H1 (cell line): ENCODE measurements at regions not wholly inside any gene's neighbourhood (a gene's known extent, or its start where the extent isn't known, plus 50 kb on each side); places are given as distances from the start of the nearest gene placed in this dataset.

ENCODE experiments used
- CTCF ChIA-PET: fragments of 300-600 bp; sonication (Branson Sonifier 250); formaldehyde crosslinking; loops from one replicate; lab custom pipeline; 2021; ENCODE audit not compliant: partially characterized antibody; lab: Charles Lee
- POLR2A ChIA-PET: fragments of 300-600 bp; sonication (Branson Sonifier 250); formaldehyde crosslinking; loops from one replicate; lab custom pipeline; 2021; ENCODE audit warnings: inconsistent platforms; ENCODE audit not compliant: partially characterized antibody; lab: Charles Lee
- DNase-seq, 2 experiments: peaks; one replicate each; pipeline versions ENCODE4 v3.0.0 to v3.0.0-alpha.2; 2010 to 2022; ENCODE audit warnings: low spot score in 2 of 2, low read depth in 1 of 2, mixed read lengths in 1 of 2
- FAIRE-seq: peaks from 2 replicates; lab custom pipeline; 2011; peaks lifted over from hg19 to GRCh38; lab: Jason Lieb, UNC
- H2AFZ ChIP-seq: 2 replicates; pipeline ENCODE4 v1.8.1; 2012; ENCODE audit warnings: low read length, inconsistent platforms
- H2AK5ac ChIP-seq: 2 replicates; pipeline ENCODE4 v1.6.1; 2013; ENCODE audit warnings: low read depth, low read length
- H2BK120ac ChIP-seq: replicated peaks from 2 replicates; pipeline ENCODE3; 2013; ENCODE audit warnings: low read depth, low read length, inconsistent platforms
- H2BK12ac ChIP-seq: 2 replicates; pipeline ENCODE4 v1.6.1; 2013; ENCODE audit warnings: low read depth, low read length
- H2BK15ac ChIP-seq: 2 replicates; pipeline ENCODE4 v1.6.1; 2013; ENCODE audit warnings: low read length
- H2BK20ac ChIP-seq: 2 replicates; pipeline ENCODE4 v1.6.1; 2013; ENCODE audit warnings: low read length
- H2BK5ac ChIP-seq: 2 replicates; pipeline ENCODE4 v1.6.1; 2013; ENCODE audit warnings: low read depth, low read length
- H3K14ac ChIP-seq: 2 replicates; pipeline ENCODE4 v1.6.1; 2013; ENCODE audit warnings: inconsistent platforms; ENCODE audit not compliant: insufficient read length
- H3K18ac ChIP-seq: 2 replicates; pipeline ENCODE4 v1.6.1; 2013; ENCODE audit warnings: low read length; ENCODE audit errors: extremely low read depth
- H3K23ac ChIP-seq: 2 replicates; pipeline ENCODE4 v1.6.1; 2013; ENCODE audit warnings: inconsistent platforms; ENCODE audit not compliant: insufficient read length
- H3K23me2 ChIP-seq: 2 replicates; pipeline ENCODE4 v1.6.1; 2013; ENCODE audit warnings: low read depth, low read length
- H3K27ac ChIP-seq: 2 replicates; pipeline ENCODE4 v1.6.1; 2011; ENCODE audit warnings: low read depth, low read length, inconsistent platforms
- H3K27me3 ChIP-seq, 4 experiments: replicated peaks in 1 of 4; 1 replicate in 1 of 4; 2 replicates in 3 of 4; pipeline versions ENCODE4 v1.6.1 to v1.8.1; 2011 to 2013; ENCODE audit warnings: low read length in 3 of 4, mild to moderate bottlenecking in 3 of 4, inconsistent platforms in 2 of 4, mixed read lengths in 2 of 4, moderate library complexity in 1 of 4; ENCODE audit not compliant: control insufficient read depth in 3 of 4, insufficient read depth in 3 of 4; ENCODE audit errors: extremely low read depth in 1 of 4
- H3K36me3 ChIP-seq, 4 experiments: 2 replicates each; pipeline versions ENCODE4 v1.6.1 to v1.8.1; 2011 to 2013; ENCODE audit warnings: mild to moderate bottlenecking in 4 of 4, low read length in 3 of 4, moderate library complexity in 2 of 4, control low read depth in 1 of 4, inconsistent platforms in 1 of 4; ENCODE audit not compliant: insufficient read depth in 4 of 4, control insufficient read depth in 2 of 4
- H3K4ac ChIP-seq: replicated peaks from 2 replicates; pipeline ENCODE3; 2013; ENCODE audit warnings: low read length, low read depth, mixed read lengths, inconsistent platforms; ENCODE audit not compliant: insufficient read length
- H3K4me1 ChIP-seq, 4 experiments: replicated peaks in 1 of 4; 1 replicate in 1 of 4; 2 replicates in 3 of 4; pipeline versions ENCODE4 v1.6.1 to v1.8.1; 2011 to 2013; ENCODE audit warnings: low read length in 3 of 4, inconsistent platforms in 2 of 4, mixed read lengths in 1 of 4; ENCODE audit not compliant: insufficient read depth in 4 of 4, control insufficient read depth in 3 of 4
- H3K4me2 ChIP-seq, 2 experiments: 2 replicates each; pipeline versions ENCODE4 v1.6.1 to v1.8.1; 2011 to 2013; ENCODE audit warnings: low read depth in 2 of 2, low read length in 2 of 2, control low read depth in 1 of 2, inconsistent platforms in 1 of 2, mild to moderate bottlenecking in 1 of 2; ENCODE audit not compliant: insufficient read depth in 1 of 2
- H3K4me3 ChIP-seq, 4 experiments: fragments of 200-600, 300-600 bp in 1 of 4; sonication (generic), shearing (Covaris generic), sonication (Bioruptor Twin) in 1 of 4; 2 replicates each; pipeline versions ENCODE4 v1.5.1 to v1.8.1; 2011 to 2016; ENCODE audit warnings: low read length in 4 of 4, low read depth in 3 of 4, control low read depth in 2 of 4, inconsistent platforms in 2 of 4, mild to moderate bottlenecking in 2 of 4, mixed read lengths in 1 of 4, moderate library complexity in 1 of 4; ENCODE audit not compliant: insufficient read depth in 2 of 4; ENCODE audit errors: extremely low read depth in 1 of 4
- H3K56ac ChIP-seq: replicated peaks from 2 replicates; pipeline ENCODE3; 2013; ENCODE audit warnings: low read depth, mild to moderate bottlenecking, mixed read lengths, low read length, inconsistent platforms; ENCODE audit not compliant: insufficient read length
- H3K79me1 ChIP-seq: 2 replicates; pipeline ENCODE4 v1.6.1; 2013; ENCODE audit warnings: low read depth, low read length, control low read depth
- H3K79me2 ChIP-seq, 2 experiments: 2 replicates each; pipeline versions ENCODE4 v1.6.1 to v1.8.1; 2012 to 2013; ENCODE audit warnings: low read length in 2 of 2, mild to moderate bottlenecking in 2 of 2, inconsistent platforms in 1 of 2; ENCODE audit not compliant: insufficient read depth in 2 of 2, control insufficient read depth in 1 of 2
- H3K9ac ChIP-seq, 4 experiments: replicated peaks in 1 of 4; 1 replicate in 1 of 4; 2 replicates in 3 of 4; pipeline versions ENCODE4 v1.6.1 to v1.8.1; 2011 to 2013; ENCODE audit warnings: low read depth in 3 of 4, low read length in 3 of 4, control low read depth in 2 of 4, mild to moderate bottlenecking in 2 of 4, moderate library complexity in 2 of 4, inconsistent platforms in 1 of 4; ENCODE audit errors: extremely low read depth in 1 of 4
- H3K9me3 ChIP-seq, 2 experiments: 2 replicates each; pipeline versions ENCODE4 v1.6.1 to v1.8.1; 2012 to 2013; ENCODE audit warnings: mild to moderate bottlenecking in 2 of 2, moderate library complexity in 2 of 2, control low read depth in 1 of 2, inconsistent platforms in 1 of 2, low read depth in 1 of 2, low read length in 1 of 2, mixed read lengths in 1 of 2; ENCODE audit not compliant: insufficient read depth in 2 of 2
- H4K20me1 ChIP-seq, 2 experiments: replicated peaks in 1 of 2; 2 replicates each; pipeline versions ENCODE3 to v1.8.1; 2011 to 2013; ENCODE audit warnings: inconsistent platforms in 2 of 2, low read length in 2 of 2, mild to moderate bottlenecking in 1 of 2; ENCODE audit not compliant: insufficient read depth in 2 of 2, control insufficient read depth in 1 of 2
- H4K5ac ChIP-seq: 2 replicates; pipeline ENCODE4 v1.6.1; 2013; ENCODE audit warnings: low read length, low read depth, mixed read lengths, inconsistent platforms; ENCODE audit not compliant: insufficient read length
- H4K8ac ChIP-seq: 2 replicates; pipeline ENCODE4 v1.8.0; 2013; ENCODE audit warnings: mild to moderate bottlenecking, moderate library complexity, low read length, inconsistent platforms; ENCODE audit not compliant: insufficient read depth; ENCODE audit errors: extremely low read depth
- H4K91ac ChIP-seq: replicated peaks from 2 replicates; pipeline ENCODE3; 2013; ENCODE audit warnings: low read length, mixed read lengths, inconsistent platforms; ENCODE audit not compliant: insufficient read length
- SIX5 ChIP-seq: IDR thresholded peaks from 2 replicates; pipeline ENCODE4 v1.6.1; 2011; ENCODE audit warnings: mild to moderate bottlenecking, low read depth, low read length
- WGBS, 2 experiments: shearing (Covaris generic) in 1 of 2; methylation state at CpG; one replicate each; pipeline versions ENCODE4 v1.1.6 to v1.1.7; 2013 to 2015; ENCODE audit warnings: low lambda C conversion rate in 2 of 2, mixed read lengths in 2 of 2, inconsistent platforms in 1 of 2, low coverage in 1 of 2, missing lambda C conversion rate in 1 of 2; ENCODE audit not compliant: insufficient replicate concordance in 2 of 2, insufficient coverage in 1 of 2, insufficient read length in 1 of 2; ENCODE audit errors: extremely low coverage in 1 of 2, missing lambda C conversion rate in 1 of 2; 5-methylcytosine and 5-hydroxymethylcytosine counted together

GRCh38 chr1:227399152-227399730 lies 80.9 kb upstream of the CDC42BPA start:
- H3K4me2 ChIP-seq, result no peak overlapping the region
- no peaks in the 10 kb centered on the region for H3K79me1 ChIP-seq
- H3K14ac ChIP-seq, result no peak overlapping the region
- no peak overlapping the region for H2BK5ac ChIP-seq
- no peak for DNase-seq
- WGBS, 2 experiments, result 86% methylated on average over 4 of the region's 4 CpGs; no CpG with 5 or more reads in 1 of the 2 experiments
- H3K9ac ChIP-seq, result no peak overlapping the region
- H2BK15ac ChIP-seq, result no peak overlapping the region
- H3K36me3 ChIP-seq, result no peaks in the 10 kb centered on the region
- H4K5ac ChIP-seq, result no peak overlapping the region
- H3K23ac ChIP-seq, result no peak overlapping the region
- no peak overlapping the region for H3K18ac ChIP-seq
- H3K4ac ChIP-seq, result no peak overlapping the region
- H3K27me3 ChIP-seq, result no peaks in the 10 kb centered on the region
- H2BK120ac ChIP-seq, result no peak overlapping the region
- H4K20me1 ChIP-seq, result no peaks in the 10 kb centered on the region
- TF ChIP-seq SIX5, result no peak
- H3K27ac ChIP-seq, result no peak overlapping the region
- POLR2A ChIA-PET, result no interaction called here
- no peak for FAIRE-seq
- no peaks in the 10 kb centered on the region for H3K23me2 ChIP-seq
- H2AK5ac ChIP-seq, result no peak overlapping the region
- H4K91ac ChIP-seq, result no peak overlapping the region
- no peaks in the 10 kb centered on the region for H3K4me1 ChIP-seq
- H2BK12ac ChIP-seq, result no peak overlapping the region
- H3K4me3 ChIP-seq, result no peak overlapping the region
- H4K8ac ChIP-seq, result no peak overlapping the region
- H2BK20ac ChIP-seq, result no peak overlapping the region
- H3K56ac ChIP-seq, result no peak overlapping the region
- H3K79me2 ChIP-seq, result no peaks in the 10 kb centered on the region
- H2AFZ ChIP-seq, result no peak overlapping the region
- H3K9me3 ChIP-seq, result peaks cover 6% of the 10 kb centered on the region in 2 experiments; a peak in 2 of 4 replicates
- CTCF ChIA-PET, result interaction anchor here (0.5 kb wide), 1 partner anchor 1214 kb away, joined by 6 read pairs; no protein-coding TSS in a partner anchor
